GM19452 (cell line): ENCODE measurements at regions not wholly inside any gene's neighbourhood (a gene's known extent, or its start where the extent isn't known, plus 50 kb on each side); places are given as distances from the start of the nearest gene placed in this dataset.
"Not testable (repeated sequence)": the region's sequence is repeated elsewhere in the genome, so short reads cannot be mapped to it uniquely, and the experiment has no call there.

Experiments used
- ATAC-seq: cut with Tn5 transposase; IDR thresholded peaks from one replicate; pipeline ENCODE4 v1.9.1; 2021; ENCODE audit not compliant: unreplicated experiment

- not testable (repeated sequence) for ATAC-seq
Observed at GRCh38 chr1:245102149-245102548, 52.6 kb upstream of the KIF26B start.

GRCh38 chr1:245099401-245099800 is 55.4 kb upstream of the KIF26B start:
- no peak for ATAC-seq

DNA sequence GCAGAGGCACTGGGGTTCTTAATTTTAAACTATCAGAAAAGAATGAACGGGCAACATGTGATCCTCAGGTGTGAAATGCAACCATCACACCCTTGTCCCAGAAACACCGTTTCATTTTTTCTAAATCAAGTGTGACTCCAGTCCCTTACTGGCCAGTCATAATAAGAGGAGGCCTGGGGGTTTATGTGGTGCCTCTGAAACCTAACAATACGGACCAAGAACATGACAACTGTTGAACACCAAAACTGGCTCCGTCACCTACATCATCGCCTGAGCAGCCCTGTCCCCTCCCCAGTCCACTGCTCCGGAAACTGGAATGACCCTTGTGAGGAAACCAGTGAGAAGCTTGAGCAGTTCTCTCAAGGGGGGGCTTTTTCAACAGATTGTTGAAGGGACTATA is 55.9 kb upstream of the KIF26B start:
- no peak for ATAC-seq

- no peak for ATAC-seq
Observed at GRCh38 chr1:245096311-245097066, 58.3 kb upstream of the KIF26B start.

DNA sequence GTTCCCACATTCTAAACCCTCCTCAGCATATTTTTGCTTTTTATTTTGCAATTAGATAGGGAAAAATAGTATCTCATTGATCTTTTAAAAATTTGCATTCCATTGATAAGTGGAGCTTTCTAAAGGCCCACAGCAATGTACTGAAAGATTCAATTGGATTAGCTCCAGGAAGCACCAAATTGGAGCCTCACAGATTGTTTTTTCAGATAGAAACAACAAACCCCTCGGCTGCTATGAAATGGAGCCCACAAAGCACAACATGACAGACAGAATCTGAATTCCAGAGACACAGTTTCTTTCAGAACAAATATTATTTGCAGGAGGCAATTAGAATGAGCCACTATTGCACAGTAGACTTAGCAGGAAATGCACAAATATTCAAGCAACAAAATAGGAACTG is 58.9 kb upstream of the KIF26B start:
- no peak for ATAC-seq

DNA sequence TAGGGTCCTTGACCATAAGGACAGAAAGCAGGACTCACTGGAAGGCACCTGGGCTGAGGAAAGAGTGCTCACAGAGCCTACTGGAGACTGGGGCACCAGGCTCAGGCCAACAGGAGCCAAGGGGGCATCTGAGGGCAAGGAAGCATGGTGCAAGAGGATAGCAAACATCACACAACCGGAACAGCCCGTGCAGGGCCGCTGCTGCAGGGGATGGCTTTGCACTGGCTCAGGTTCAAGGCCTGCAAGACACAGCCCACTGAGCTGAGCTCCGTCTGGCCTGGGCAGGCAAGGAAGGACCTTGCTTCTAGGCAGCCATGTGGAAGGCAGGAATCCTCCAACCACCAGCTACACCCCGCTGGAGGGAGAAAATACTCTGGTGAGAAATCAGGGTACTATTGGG is 59.8 kb upstream of the KIF26B start:
- no peak for ATAC-seq

GRCh38 chr1:245094092-245094491 is 60.7 kb upstream of the KIF26B start:
- ATAC-seq = no peak

- ATAC-seq = no peak
Observed at GRCh38 chr1:245092638-245092976, 62.2 kb upstream of the KIF26B start.

- ATAC-seq = no peak
Observed at GRCh38 chr1:245091818-245092637, 62.8 kb upstream of the KIF26B start.

DNA sequence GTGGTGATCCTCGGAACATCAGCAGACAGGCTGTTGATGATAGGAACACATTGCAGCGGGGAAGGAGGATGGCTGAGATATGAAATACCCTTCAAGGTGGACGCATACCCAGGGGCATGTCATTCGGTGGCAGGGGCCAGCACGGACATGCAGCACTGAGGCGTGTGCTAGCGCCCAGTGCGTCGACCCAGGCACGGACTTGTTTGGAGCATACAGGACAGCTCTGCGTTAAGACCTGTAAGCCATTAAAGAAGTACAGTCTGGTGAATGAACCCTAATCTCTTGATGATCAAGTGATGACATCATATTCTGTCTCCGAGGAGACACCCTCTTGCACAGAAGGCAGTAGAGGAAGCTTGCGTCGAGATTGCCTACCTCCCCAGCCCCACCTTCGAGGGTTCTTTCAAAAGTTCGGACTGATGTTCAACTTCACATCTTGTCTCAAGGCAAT is 63.6 kb upstream of the KIF26B start:
- ATAC-seq = no peak

DNA sequence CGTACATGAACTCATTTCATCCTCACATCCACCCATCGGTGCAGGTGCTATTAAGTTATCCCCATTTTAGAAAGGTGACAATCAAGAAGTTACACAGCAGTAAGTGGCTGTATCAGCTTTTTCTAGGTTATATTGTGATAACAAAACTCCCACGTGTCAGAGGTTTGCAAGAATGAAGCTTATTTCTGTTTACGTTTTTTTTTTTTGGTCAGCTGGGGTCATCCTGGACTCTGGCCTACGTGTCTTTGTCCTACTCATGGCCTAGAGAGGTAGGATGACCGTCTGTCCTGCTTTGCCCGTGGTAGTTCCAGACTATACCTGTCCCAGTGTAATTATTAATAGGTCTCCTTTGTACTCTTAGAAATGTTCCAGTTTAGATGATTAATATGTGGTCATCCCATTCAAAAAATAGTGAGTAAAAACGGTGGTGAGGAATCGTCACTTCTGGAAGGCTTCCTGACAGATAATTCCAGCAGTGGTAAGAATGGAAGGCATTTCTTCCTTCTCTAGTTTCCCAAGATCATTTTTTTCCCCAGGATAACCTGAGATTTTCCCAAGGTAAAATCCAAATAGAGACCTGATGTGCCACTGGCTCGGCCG is 64.2 kb upstream of the KIF26B start:
- no peak for ATAC-seq

DNA sequence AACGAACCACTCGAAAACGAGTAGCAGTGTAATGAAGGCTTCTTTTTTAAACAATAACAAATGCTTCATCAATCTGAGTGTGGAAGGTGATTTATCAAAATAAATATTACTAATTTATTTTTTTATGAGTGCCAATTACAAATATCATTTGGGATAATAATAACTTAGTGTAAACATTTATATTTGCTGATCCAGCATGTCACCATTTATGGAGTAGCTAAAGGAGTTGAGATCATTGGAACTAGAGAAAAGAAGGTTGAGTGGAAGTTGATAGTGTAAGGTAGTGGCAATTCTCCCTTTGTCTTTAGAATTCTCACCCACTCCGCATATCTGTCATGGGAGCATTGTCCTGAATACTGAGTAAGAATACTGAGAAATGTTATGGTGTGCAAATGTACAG is 67.1 kb upstream of the KIF26B start:
- no peak for ATAC-seq

DNA sequence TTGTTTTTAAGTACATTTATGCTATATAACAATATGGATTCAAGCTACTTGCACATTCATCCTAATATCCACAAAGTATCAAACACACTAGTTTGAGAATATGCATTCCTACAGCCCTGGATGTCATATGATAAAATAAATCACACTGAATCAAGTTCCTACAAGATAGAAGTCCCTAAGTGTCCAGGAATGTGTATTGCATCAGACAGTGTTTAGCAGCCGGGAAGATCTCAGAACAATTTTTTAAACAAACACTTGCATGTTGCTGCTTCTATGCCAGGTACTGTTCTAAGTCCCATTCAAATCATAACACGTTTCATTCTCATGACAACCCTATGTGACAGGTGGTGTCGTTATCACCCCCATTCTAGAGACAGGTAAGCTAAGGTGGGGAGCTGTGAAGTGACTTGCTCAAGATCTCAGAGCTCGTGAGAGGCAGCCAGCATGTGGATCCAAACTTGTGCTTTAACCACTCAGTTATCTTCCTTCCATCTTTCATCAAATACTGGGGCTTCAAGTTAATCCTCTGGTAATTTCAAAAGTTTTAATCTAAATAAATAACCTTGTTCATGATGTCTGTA is 68.3 kb upstream of the KIF26B start:
- no peak for ATAC-seq

- ATAC-seq = no peak
Observed at GRCh38 chr1:245085508-245086095, 69.2 kb upstream of the KIF26B start.

DNA sequence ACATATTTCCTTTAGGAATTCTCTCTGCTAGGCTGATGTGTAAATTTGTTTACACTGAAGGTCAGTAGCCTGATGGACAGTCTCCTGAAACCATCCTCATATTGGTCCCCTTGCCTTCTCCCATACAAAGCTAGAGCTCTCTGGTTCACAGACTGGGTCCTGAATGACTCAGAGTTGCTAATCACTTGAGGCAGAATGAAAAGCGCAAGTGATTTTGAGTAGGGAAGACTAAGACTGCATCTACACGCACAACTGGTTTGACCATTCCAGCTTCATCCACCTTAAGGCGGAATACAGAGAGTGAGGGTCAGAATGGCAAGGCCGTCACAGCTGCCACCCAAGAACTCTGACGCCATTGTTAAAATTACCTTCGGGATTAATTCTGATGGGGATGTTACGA is 70.2 kb upstream of the KIF26B start:
- ATAC-seq = no peak

- no peak for ATAC-seq
Observed at GRCh38 chr1:245079021-245079609, 75.7 kb upstream of the KIF26B start.

GRCh38 chr1:245074898-245075297 is 79.9 kb upstream of the KIF26B start:
- no peak for ATAC-seq

DNA sequence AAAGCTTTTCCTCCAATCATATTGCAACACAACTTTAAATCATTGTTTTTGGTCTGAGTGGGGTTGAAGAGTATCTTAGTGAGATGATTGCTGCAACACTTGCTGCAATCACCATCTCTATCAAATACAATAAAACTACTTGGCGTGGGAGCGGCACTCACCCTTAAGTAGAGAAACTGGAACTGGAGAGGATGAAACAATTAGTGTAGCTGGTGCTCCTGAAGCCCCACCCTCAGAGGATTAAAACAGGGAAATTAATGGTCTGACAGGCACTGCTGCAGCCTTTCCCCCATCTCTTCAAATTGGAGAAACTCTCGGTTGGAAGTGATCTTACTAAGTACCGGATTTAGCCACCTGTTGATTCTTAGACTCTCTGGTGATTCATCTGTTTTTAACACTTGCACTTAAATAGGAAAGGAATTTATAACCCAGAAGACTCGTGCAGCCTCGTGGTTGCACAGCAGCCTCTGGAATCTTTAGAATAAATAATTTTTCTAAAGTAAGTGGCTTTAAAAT is 80.5 kb upstream of the KIF26B start:
- no peak for ATAC-seq

- no peak for ATAC-seq
Observed at GRCh38 chr1:245070836-245071615, 83.8 kb upstream of the KIF26B start.

DNA sequence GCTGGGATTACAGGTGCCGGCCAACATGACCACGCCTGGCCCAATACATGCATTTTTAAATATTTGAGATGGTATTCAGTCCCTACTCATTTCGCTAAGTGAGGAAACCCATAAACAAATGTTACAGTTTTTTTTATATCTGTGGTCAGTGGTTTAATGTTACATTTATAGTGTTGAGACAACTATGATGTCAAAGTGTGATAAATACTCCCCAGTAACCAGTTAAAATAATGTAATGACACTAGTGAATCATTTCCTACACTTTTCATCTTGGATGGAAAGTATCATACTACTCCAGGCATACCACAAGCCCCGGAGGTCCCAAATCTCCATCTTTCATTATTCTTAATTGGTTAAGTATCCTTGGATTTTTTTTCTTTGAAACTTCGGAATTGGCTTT is 87.5 kb upstream of the KIF26B start:
- ATAC-seq = no peak
